Neuronal stem cell (in vitro differentiated cells): ENCODE measurements at regions not wholly inside any gene's neighbourhood (a gene's known extent, or its start where the extent isn't known, plus 50 kb on each side); places are given as distances from the start of the nearest gene placed in this dataset.

Source experiments
- DNase-seq: peaks from one replicate; pipeline ENCODE4 v3.0.0-alpha.2; 2013; ENCODE audit warnings: low spot score
- H2AFZ ChIP-seq: one replicate; pipeline ENCODE4 v1.6.1; 2013; ENCODE audit warnings: mild to moderate bottlenecking, low read length, inconsistent platforms
- H2AK5ac ChIP-seq: 2 replicates; pipeline ENCODE4 v1.6.1; 2013; ENCODE audit warnings: low read depth, mild to moderate bottlenecking, inconsistent platforms, low read length, moderate library complexity, mixed read lengths
- H2BK120ac ChIP-seq: 2 replicates; pipeline ENCODE4 v1.6.1; 2013; ENCODE audit warnings: low read depth, mild to moderate bottlenecking, inconsistent platforms, low read length, moderate library complexity, mixed read lengths
- H2BK12ac ChIP-seq: one replicate; pipeline ENCODE4 v1.6.1; 2013; ENCODE audit warnings: low read length, inconsistent platforms
- H2BK15ac ChIP-seq: 2 replicates; pipeline ENCODE4 v1.6.1; 2013; ENCODE audit warnings: mild to moderate bottlenecking, low read length, inconsistent platforms, mixed read lengths
- H2BK5ac ChIP-seq: one replicate; pipeline ENCODE4 v1.6.1; 2013; ENCODE audit warnings: inconsistent platforms, mild to moderate bottlenecking, low read length, moderate library complexity
- H3K14ac ChIP-seq: one replicate; pipeline ENCODE4 v1.6.1; 2013; ENCODE audit warnings: low read length, inconsistent platforms
- H3K18ac ChIP-seq: 2 replicates; pipeline ENCODE4 v1.6.1; 2013; ENCODE audit warnings: low read length, inconsistent platforms
- H3K23ac ChIP-seq: 2 replicates; pipeline ENCODE4 v1.6.1; 2013; ENCODE audit warnings: low read depth, mild to moderate bottlenecking, mixed read lengths, low read length, inconsistent platforms; ENCODE audit not compliant: poor library complexity
- H3K27ac ChIP-seq: replicated peaks from 3 replicates; pipeline ENCODE4 v1.5.1; 2013; ENCODE audit warnings: low read length, inconsistent platforms
- H3K27me3 ChIP-seq, 3 experiments: 2 replicates each; pipeline ENCODE4 v1.6.1; 2013; ENCODE audit warnings: low read length in 3 of 3, mild to moderate bottlenecking in 2 of 3, inconsistent platforms in 1 of 3, low read depth in 1 of 3, mixed read lengths in 1 of 3, moderate library complexity in 1 of 3; ENCODE audit not compliant: control insufficient read depth in 3 of 3, insufficient read depth in 3 of 3
- H3K36me3 ChIP-seq, 2 donors: replicated peaks in 1 of 2; 2 replicates each; pipeline ENCODE4 v1.6.1; 2013; ENCODE audit warnings: low read length in 2 of 2; ENCODE audit not compliant: control insufficient read depth in 2 of 2, insufficient read depth in 2 of 2
- H3K4ac ChIP-seq: 2 replicates; pipeline ENCODE4 v1.6.1; 2013; ENCODE audit warnings: inconsistent platforms, mild to moderate bottlenecking, low read length, moderate library complexity
- H3K4me1 ChIP-seq, 2 donors: 1 replicate in 1 of 2; 2 replicates in 1 of 2; pipeline ENCODE4 v1.6.1; 2013; ENCODE audit warnings: low read length in 2 of 2, low read depth in 1 of 2; ENCODE audit not compliant: control insufficient read depth in 2 of 2, insufficient read depth in 1 of 2
- H3K4me2 ChIP-seq: one replicate; pipeline ENCODE4 v1.6.1; 2013; ENCODE audit warnings: mild to moderate bottlenecking, low read length, inconsistent platforms; ENCODE audit not compliant: insufficient read depth, poor library complexity, severe bottlenecking
- H3K4me3 ChIP-seq, 2 donors: 2 replicates each; pipeline ENCODE4 v1.5.1; 2013; ENCODE audit warnings: low read length in 2 of 2, mild to moderate bottlenecking in 2 of 2, inconsistent platforms in 1 of 2, moderate library complexity in 1 of 2
- H3K79me1 ChIP-seq: one replicate; pipeline ENCODE4 v1.6.1; 2013; ENCODE audit warnings: low read depth, mild to moderate bottlenecking, inconsistent platforms, low read length, moderate library complexity
- H3K9ac ChIP-seq: one replicate; pipeline ENCODE4 v1.6.1; 2013; ENCODE audit warnings: mild to moderate bottlenecking, low read depth, low read length, inconsistent platforms; ENCODE audit not compliant: poor library complexity
- H3K9me3 ChIP-seq, 2 donors: replicated peaks in 1 of 2; 2 replicates each; pipeline versions ENCODE3 to v1.6.1; 2013; ENCODE audit warnings: low read length in 2 of 2, mild to moderate bottlenecking in 2 of 2, inconsistent platforms in 1 of 2, low read depth in 1 of 2, mixed read lengths in 1 of 2, moderate library complexity in 1 of 2; ENCODE audit not compliant: control insufficient read depth in 2 of 2, insufficient read depth in 1 of 2
- H4K8ac ChIP-seq: one replicate; pipeline ENCODE4 v1.6.1; 2013; ENCODE audit warnings: low read depth, mild to moderate bottlenecking, inconsistent platforms, low read length, moderate library complexity
- H4K91ac ChIP-seq: one replicate; pipeline ENCODE4 v1.6.1; 2013; ENCODE audit warnings: low read length, low read depth, mild to moderate bottlenecking, inconsistent platforms; ENCODE audit not compliant: poor library complexity
- WGBS, 2 donors: extraction: QIAGEN DNeasy Blood & Tissue Kit; methylation state at CpG; one replicate each; pipeline ENCODE4 v1.1.7; 2013; ENCODE audit warnings: missing lambda C conversion rate in 2 of 2, mixed read lengths in 1 of 2; ENCODE audit not compliant: insufficient read length in 2 of 2, insufficient replicate concordance in 1 of 2; ENCODE audit errors: extremely low coverage in 2 of 2; 5-methylcytosine and 5-hydroxymethylcytosine counted together

GRCh38 chr11:131163613-131164012 is 206.8 kb upstream of the NTM start:
- Histone ChIP-seq H3K18ac (no peak overlapping the region), H3K9ac (no peak overlapping the region), H3K27ac (no peak overlapping the region), H3K36me3 (no peaks in the 10 kb centered on the region), H3K4me1 (no peaks in the 10 kb centered on the region), H3K4me3 (no peak overlapping the region), H3K23ac (no peak overlapping the region), H3K4ac (no peak overlapping the region), H2AFZ (no peak overlapping the region), H3K79me1 (no peaks in the 10 kb centered on the region), H3K27me3 (peaks cover 0 to 8% (median 0%) of the 10 kb centered on the region in 3 experiments), H3K14ac (no peak overlapping the region), H4K91ac (no peak overlapping the region), H3K4me2 (no peak overlapping the region), H3K9me3 (no peaks in the 10 kb centered on the region), H2AK5ac (no peak overlapping the region), H4K8ac (no peak overlapping the region), H2BK5ac (no peak overlapping the region), H2BK12ac (no peak overlapping the region), H2BK120ac (no peak overlapping the region), H2BK15ac (no peak overlapping the region)
- WGBS, 2 donors, result no CpG with 5 or more reads among the region's 8 CpGs
- DNase-seq, result no peak

GRCh38 chr11:131165036-131165435 is 205.4 kb upstream of the NTM start:
- Histone ChIP-seq H2AFZ (no peak overlapping the region), H2BK12ac (no peak overlapping the region), H3K4me1 (no peaks in the 10 kb centered on the region), H3K4me2 (no peak overlapping the region), H3K14ac (no peak overlapping the region), H3K36me3 (no peaks in the 10 kb centered on the region), H3K18ac (no peak overlapping the region), H3K23ac (no peak overlapping the region), H4K91ac (no peak overlapping the region), H2BK5ac (no peak overlapping the region), H2AK5ac (no peak overlapping the region), H3K79me1 (no peaks in the 10 kb centered on the region), H2BK15ac (no peak overlapping the region), H3K27me3 (peaks cover 0 to 5% (median 0%) of the 10 kb centered on the region in 3 experiments), H3K27ac (no peak overlapping the region), H4K8ac (no peak overlapping the region), H3K4me3 (no peak overlapping the region), H3K9ac (no peak overlapping the region), H3K4ac (no peak overlapping the region), H2BK120ac (no peak overlapping the region), H3K9me3 (no peaks in the 10 kb centered on the region)
- no peak for DNase-seq
- no CpG with 5 or more reads among the region's 5 CpGs for WGBS, 2 donors

GRCh38 chr11:131168839-131169713 is 201.3 kb upstream of the NTM start:
- no peak overlapping the region for H3K4me2 ChIP-seq
- no peak overlapping the region for H3K18ac ChIP-seq
- H3K9ac ChIP-seq, result no peak overlapping the region
- no peaks in the 10 kb centered on the region for H3K9me3 ChIP-seq
- H3K27me3 ChIP-seq, result no peaks in the 10 kb centered on the region
- no peak overlapping the region for H2BK12ac ChIP-seq
- H2BK120ac ChIP-seq, result no peak overlapping the region
- no CpG with 5 or more reads among the region's 5 CpGs for WGBS, 2 donors
- H3K27ac ChIP-seq, result no peak overlapping the region
- H3K4ac ChIP-seq, result no peak overlapping the region
- no peak overlapping the region for H3K23ac ChIP-seq
- no peak overlapping the region for H2BK15ac ChIP-seq
- H4K8ac ChIP-seq, result no peak overlapping the region
- no peak overlapping the region for H2AK5ac ChIP-seq
- H3K4me1 ChIP-seq, result no peaks in the 10 kb centered on the region
- H3K4me3 ChIP-seq, result no peak overlapping the region
- H4K91ac ChIP-seq, result no peak overlapping the region
- no peak for DNase-seq
- no peak overlapping the region for H2BK5ac ChIP-seq
- no peak overlapping the region for H3K14ac ChIP-seq
- H2AFZ ChIP-seq, result no peak overlapping the region
- H3K36me3 ChIP-seq, result no peaks in the 10 kb centered on the region
- no peaks in the 10 kb centered on the region for H3K79me1 ChIP-seq

GRCh38 chr11:131172011-131172410 is 198.4 kb upstream of the NTM start:
- no peak overlapping the region for H2BK120ac ChIP-seq
- WGBS, 2 donors, result no CpG with 5 or more reads among the region's 2 CpGs
- DNase-seq, result no peak

More at GRCh38 chr11:131172011-131172410, 198.4 kb upstream of the NTM start:
- Histone ChIP-seq H3K14ac (no peak overlapping the region), H3K4me2 (no peak overlapping the region), H3K4me3 (no peak overlapping the region), H3K36me3 (no peaks in the 10 kb centered on the region), H3K9ac (no peak overlapping the region), H4K8ac (no peak overlapping the region), H3K27me3 (no peaks in the 10 kb centered on the region), H2BK12ac (no peak overlapping the region), H3K4ac (no peak overlapping the region), H3K9me3 (no peaks in the 10 kb centered on the region), H3K79me1 (no peaks in the 10 kb centered on the region), H2AK5ac (no peak overlapping the region), H3K18ac (no peak overlapping the region), H3K27ac (no peak overlapping the region), H2BK15ac (no peak overlapping the region), H3K23ac (no peak overlapping the region), H2AFZ (no peak overlapping the region), H4K91ac (no peak overlapping the region), H3K4me1 (no peaks in the 10 kb centered on the region), H2BK5ac (no peak overlapping the region)
